ENCODE measurements at regions not wholly inside any gene's neighbourhood (a gene's known extent, or its start where the extent isn't known, plus 50 kb on each side); places are given as distances from the start of the nearest gene placed in this dataset.

DNA sequence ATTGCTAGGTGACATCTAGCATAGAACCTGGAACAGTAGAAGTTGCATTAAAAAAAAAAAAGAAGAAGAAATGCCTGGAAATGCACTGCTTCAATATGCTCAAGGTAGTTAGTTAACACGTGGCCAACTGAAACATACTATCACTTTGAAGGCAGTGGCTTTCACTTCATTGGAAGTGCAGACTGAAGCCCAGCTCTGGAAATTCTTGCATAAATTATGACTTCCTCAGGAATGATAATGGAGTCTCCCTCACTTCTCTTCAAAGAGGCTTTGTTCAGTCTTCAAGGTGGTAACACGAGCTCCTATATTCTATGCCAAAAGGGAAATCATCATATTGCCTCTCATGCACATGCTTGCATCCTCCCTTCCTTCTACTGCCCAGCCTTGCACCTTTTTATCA is 715.9 kb upstream of the API5 start:
- no peak for DNase-seq (ENCODE audit: low read depth)
- H3K9ac ChIP-seq (ENCODE audit: low read length), result no peak overlapping the region
- no peaks in the 10 kb centered on the region for H3K4me1 ChIP-seq (ENCODE audit: control insufficient read depth, insufficient read depth, low read length)
- no peaks in the 10 kb centered on the region for H3K9me3 ChIP-seq (ENCODE audit: control insufficient read depth, low read length)
- H3K27me3 ChIP-seq (replicated peaks; ENCODE audit: control insufficient read depth, insufficient read depth, low read length), result no peaks in the 10 kb centered on the region
- no peaks in the 10 kb centered on the region for H3K36me3 ChIP-seq (ENCODE audit: control insufficient read depth, insufficient read depth, low read length, severe bottlenecking)
- no peak overlapping the region for H3K4me3 ChIP-seq (ENCODE audit: low read length)

DNA sequence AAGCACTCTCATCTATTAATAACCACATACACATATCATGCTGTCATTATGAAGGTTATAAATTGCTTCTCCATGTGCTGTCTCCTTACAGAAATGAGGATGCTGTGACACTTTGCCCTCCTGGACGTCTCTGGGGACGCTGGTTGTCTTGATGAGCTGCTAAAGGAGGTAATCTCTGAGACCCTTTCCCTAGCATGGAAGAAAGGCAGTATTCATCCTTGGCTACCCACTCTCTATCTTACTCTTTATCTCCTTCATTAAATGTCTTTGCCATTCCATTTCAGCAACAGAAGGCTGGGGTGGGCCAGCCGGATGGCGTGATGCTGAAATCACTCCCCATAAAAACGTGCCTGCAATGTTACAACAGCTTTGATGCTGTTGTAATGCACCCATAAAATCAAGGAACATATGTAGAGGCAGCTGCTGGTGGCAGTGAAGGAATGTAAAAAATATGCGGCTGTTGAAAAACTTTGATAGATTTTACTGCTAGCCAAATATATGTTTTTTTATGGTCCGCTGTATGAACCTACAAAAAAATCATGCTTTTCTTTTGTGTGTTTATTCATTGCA is 715.1 kb upstream of the API5 start:
- H3K9ac ChIP-seq (ENCODE audit: low read length), result no peak overlapping the region
- no peak for DNase-seq (ENCODE audit: low read depth)
- no peaks in the 10 kb centered on the region for H3K4me1 ChIP-seq (ENCODE audit: control insufficient read depth, insufficient read depth, low read length)
- H3K9me3 ChIP-seq (ENCODE audit: control insufficient read depth, low read length), result no peaks in the 10 kb centered on the region
- no peaks in the 10 kb centered on the region for H3K27me3 ChIP-seq (replicated peaks; ENCODE audit: control insufficient read depth, insufficient read depth, low read length)
- H3K4me3 ChIP-seq (ENCODE audit: low read length), result no peak overlapping the region
- H3K36me3 ChIP-seq (ENCODE audit: control insufficient read depth, insufficient read depth, low read length, severe bottlenecking), result no peaks in the 10 kb centered on the region

DNA sequence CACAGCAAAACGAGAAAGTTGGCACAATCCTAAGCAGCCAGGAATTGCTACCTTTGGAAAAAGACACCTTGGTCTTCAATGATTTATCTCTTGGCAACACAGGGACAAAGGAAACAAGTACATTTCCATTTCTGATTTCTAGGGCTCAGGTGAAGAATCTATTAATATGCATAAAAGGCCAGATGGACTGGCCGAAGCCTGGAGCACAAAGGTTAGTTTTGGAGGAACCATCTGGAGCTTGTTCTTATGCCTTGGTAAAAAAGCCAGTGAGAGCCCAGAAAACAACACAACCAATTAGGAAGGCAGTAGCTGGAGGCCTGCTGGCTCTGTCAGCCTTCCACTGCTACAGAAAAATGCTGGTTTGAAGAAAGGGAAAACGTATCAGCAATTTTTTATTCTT is 713.5 kb upstream of the API5 start:
- H3K4me3 ChIP-seq (ENCODE audit: low read length), result no peak overlapping the region
- no peaks in the 10 kb centered on the region for H3K9me3 ChIP-seq (ENCODE audit: control insufficient read depth, low read length)
- H3K9ac ChIP-seq (ENCODE audit: low read length), result no peak overlapping the region
- no peak for DNase-seq (ENCODE audit: low read depth)
- no peaks in the 10 kb centered on the region for H3K36me3 ChIP-seq (ENCODE audit: control insufficient read depth, insufficient read depth, low read length, severe bottlenecking)
- no peaks in the 10 kb centered on the region for H3K4me1 ChIP-seq (ENCODE audit: control insufficient read depth, insufficient read depth, low read length)
- H3K27me3 ChIP-seq (replicated peaks; ENCODE audit: control insufficient read depth, insufficient read depth, low read length), result no peaks in the 10 kb centered on the region

DNA sequence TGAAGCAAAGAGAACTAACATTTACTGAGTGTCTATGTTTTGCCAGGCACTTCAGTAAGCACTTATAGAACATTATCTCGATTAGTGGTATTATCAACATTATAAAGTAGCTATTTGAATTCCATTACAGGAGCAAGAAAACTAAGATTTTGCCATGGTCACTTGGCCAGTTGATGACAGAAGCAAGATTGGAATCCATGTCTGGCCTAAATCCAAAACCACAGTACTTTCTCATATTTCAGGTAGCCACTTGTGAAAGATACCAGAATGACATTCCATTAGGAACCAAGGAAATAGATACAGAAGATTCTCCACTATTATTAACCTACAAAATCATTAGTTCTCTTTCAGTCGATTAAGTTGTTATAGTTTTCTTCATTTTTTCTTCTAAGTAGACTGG is 691.0 kb upstream of the API5 start:
- Histone ChIP-seq H3K4me3 (ENCODE audit: low read length) (no peak overlapping the region), H3K27me3 (replicated peaks; ENCODE audit: control insufficient read depth, insufficient read depth, low read length) (no peaks in the 10 kb centered on the region), H3K9ac (ENCODE audit: low read length) (no peak overlapping the region), H3K36me3 (ENCODE audit: control insufficient read depth, insufficient read depth, low read length, severe bottlenecking) (no peaks in the 10 kb centered on the region), H3K4me1 (ENCODE audit: control insufficient read depth, insufficient read depth, low read length) (no peaks in the 10 kb centered on the region), H3K9me3 (ENCODE audit: control insufficient read depth, low read length) (no peaks in the 10 kb centered on the region)
- DNase-seq (ENCODE audit: low read depth), result no peak

DNA sequence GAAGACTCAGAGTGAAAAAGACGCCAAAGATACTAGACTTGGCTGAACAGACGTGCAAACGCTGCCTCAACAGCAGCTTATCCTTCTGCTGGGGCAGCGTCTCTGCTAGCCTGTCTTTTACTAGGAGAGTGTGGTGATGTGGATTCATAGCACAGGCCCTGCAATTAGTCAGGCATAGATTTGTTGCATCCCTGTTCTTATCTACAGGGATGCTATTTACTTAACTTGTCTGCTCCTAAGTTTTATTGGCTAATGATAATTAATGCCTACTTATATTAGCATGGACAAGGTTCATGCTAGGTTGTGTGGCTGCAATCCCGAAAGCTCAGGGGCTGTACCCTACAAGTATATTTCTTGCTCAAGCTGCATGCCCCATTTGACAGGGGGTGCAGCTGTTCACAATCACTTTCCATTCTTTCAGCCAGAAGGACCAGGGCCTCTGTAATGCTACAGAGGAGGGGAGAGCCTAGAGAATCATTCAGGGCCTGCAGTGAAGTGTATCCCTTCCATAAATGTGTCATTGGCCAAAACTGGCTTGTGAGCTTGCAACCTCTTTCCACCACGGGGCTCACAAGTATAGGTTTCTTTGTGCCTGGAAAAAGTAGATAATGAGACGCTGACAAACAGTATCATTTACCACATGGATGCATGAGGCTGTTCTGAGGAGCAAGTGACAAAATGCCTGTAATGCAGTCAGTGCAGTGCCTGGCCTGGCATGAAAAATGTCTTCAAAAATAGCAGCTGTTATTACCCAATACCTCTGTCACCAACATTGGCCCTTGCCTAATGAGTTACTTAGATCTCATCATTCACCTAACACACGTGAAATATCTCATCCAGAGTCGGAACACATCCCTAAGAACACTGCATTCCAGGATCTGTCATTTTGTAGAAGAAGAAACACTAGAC is 685.8 kb upstream of the API5 start:
- Histone ChIP-seq H3K4me3 (ENCODE audit: low read length) (no peak overlapping the region), H3K27me3 (replicated peaks; ENCODE audit: control insufficient read depth, insufficient read depth, low read length) (peaks cover 3% of the 10 kb centered on the region), H3K4me1 (ENCODE audit: control insufficient read depth, insufficient read depth, low read length) (no peaks in the 10 kb centered on the region), H3K9me3 (ENCODE audit: control insufficient read depth, low read length) (no peaks in the 10 kb centered on the region), H3K9ac (ENCODE audit: low read length) (no peak overlapping the region), H3K36me3 (ENCODE audit: control insufficient read depth, insufficient read depth, low read length, severe bottlenecking) (no peaks in the 10 kb centered on the region)
- DNase-seq (ENCODE audit: low read depth), result no peak

DNA sequence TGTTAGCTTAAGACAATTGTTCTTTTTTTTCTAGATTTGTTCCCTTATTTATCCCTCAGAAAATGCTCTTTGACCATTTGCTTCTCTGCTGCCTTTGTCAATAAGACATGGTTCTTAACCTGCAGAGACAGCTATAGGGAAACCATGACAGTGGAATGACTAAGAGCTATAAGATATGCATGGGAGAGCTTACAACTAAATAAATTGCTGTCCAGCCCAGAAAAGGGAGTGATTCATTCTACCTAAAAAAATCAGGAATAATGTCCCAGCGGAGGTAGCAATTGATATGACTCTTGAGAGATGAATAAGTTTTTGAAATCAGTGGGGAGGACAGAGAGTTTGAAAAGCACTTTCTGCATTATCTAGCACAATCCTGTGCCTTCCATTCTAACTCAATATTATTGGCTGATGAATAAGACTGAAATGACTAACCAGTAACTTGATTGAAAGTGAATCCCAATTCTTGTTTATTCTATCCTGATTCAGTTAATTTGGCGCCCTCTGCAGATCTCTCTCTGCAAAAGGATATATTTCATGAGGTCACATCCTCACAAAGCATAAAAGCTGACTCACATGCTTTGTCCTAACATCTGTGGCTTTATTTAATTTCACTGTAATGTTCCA is 680.5 kb upstream of the API5 start:
- no peaks in the 10 kb centered on the region for H3K9me3 ChIP-seq (ENCODE audit: control insufficient read depth, low read length)
- DNase-seq (ENCODE audit: low read depth), result peak; percentile 7
- H3K27me3 ChIP-seq (replicated peaks; ENCODE audit: control insufficient read depth, insufficient read depth, low read length), result peaks cover 3% of the 10 kb centered on the region
- H3K4me1 ChIP-seq (ENCODE audit: control insufficient read depth, insufficient read depth, low read length), result no peaks in the 10 kb centered on the region
- no peak overlapping the region for H3K4me3 ChIP-seq (ENCODE audit: low read length)
- H3K36me3 ChIP-seq (ENCODE audit: control insufficient read depth, insufficient read depth, low read length, severe bottlenecking), result no peaks in the 10 kb centered on the region
- no peak overlapping the region for H3K9ac ChIP-seq (ENCODE audit: low read length)

DNA sequence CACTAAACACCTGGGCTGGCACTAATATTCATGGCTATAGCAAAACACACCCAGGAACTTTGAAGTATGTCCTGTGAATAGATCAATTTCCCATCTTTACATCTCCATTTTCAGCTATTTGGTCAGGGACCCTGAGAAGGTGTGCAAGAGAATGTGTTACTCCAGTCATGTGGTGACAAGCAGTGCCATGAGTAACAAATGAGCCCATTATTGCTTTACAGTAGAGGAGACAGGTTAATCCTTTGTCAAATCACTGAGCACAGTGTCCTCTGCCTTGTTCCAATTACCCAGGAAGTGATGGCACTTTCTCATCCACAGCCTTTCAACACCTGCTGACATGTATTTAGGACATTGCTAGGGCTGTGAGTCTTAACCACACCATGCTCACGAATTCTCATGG is 664.8 kb upstream of the API5 start:
- no peak overlapping the region for H3K9ac ChIP-seq (ENCODE audit: low read length)
- no peak overlapping the region for H3K4me3 ChIP-seq (ENCODE audit: low read length)
- H3K4me1 ChIP-seq (ENCODE audit: control insufficient read depth, insufficient read depth, low read length), result no peaks in the 10 kb centered on the region

DNA sequence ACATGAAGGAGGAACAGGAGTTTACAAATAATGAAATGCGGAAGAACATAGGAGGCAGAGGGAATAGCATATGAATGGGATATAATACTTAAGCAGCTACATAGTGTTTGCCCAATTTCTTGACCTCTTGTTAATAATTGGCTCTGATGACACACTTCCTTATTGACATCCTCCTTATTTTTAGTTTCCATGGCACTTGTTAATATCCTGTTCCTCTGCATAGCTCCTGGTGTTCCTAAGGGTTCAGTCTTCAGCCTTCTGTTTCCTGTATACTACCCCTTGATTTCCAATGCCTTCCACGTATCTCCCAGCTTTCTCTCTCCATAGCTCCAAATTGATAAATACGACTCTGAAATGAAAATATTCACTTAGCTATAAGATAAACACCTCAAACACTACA is 663.8 kb upstream of the API5 start:
- no peak overlapping the region for H3K9ac ChIP-seq (ENCODE audit: low read length)
- H3K36me3 ChIP-seq (ENCODE audit: control insufficient read depth, insufficient read depth, low read length, severe bottlenecking), result no peaks in the 10 kb centered on the region
- H3K4me1 ChIP-seq (ENCODE audit: control insufficient read depth, insufficient read depth, low read length), result no peaks in the 10 kb centered on the region
- no peaks in the 10 kb centered on the region for H3K9me3 ChIP-seq (ENCODE audit: control insufficient read depth, low read length)
- no peak overlapping the region for H3K4me3 ChIP-seq (ENCODE audit: low read length)
- no peak for DNase-seq (ENCODE audit: low read depth)
- no peaks in the 10 kb centered on the region for H3K27me3 ChIP-seq (replicated peaks; ENCODE audit: control insufficient read depth, insufficient read depth, low read length)

More for the DNA sequence above, 664.8 kb upstream of the API5 start:
- no peaks in the 10 kb centered on the region for H3K9me3 ChIP-seq (ENCODE audit: control insufficient read depth, low read length)
- H3K27me3 ChIP-seq (replicated peaks; ENCODE audit: control insufficient read depth, insufficient read depth, low read length), result no peaks in the 10 kb centered on the region
- no peak for DNase-seq (ENCODE audit: low read depth)
- H3K36me3 ChIP-seq (ENCODE audit: control insufficient read depth, insufficient read depth, low read length, severe bottlenecking), result no peaks in the 10 kb centered on the region

DNA sequence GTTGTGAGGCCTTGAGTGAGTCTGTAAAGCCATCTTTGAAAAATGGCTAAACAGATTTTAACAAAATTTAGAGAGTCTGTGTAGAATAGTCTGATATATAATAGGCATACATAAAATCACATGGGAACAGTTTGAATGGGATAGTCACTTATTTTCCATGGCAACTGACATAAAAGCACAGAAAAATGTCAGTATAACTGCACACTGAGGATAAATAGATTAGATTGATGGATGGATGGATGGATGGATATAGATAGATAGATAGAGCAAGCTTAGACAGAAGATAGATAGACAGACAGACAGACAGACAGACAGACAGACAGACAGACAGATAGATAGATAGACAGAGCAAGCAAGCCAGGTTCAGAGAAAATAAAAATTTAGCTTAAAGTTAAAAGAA is 660.2 kb upstream of the API5 start:
- H3K4me1 ChIP-seq (ENCODE audit: control insufficient read depth, insufficient read depth, low read length), result no peaks in the 10 kb centered on the region
- DNase-seq (ENCODE audit: low read depth), result no peak
- no peaks in the 10 kb centered on the region for H3K36me3 ChIP-seq (ENCODE audit: control insufficient read depth, insufficient read depth, low read length, severe bottlenecking)
- H3K9me3 ChIP-seq (ENCODE audit: control insufficient read depth, low read length), result no peaks in the 10 kb centered on the region
- H3K9ac ChIP-seq (ENCODE audit: low read length), result no peak overlapping the region
- H3K4me3 ChIP-seq (ENCODE audit: low read length), result no peak overlapping the region
- no peaks in the 10 kb centered on the region for H3K27me3 ChIP-seq (replicated peaks; ENCODE audit: control insufficient read depth, insufficient read depth, low read length)

DNA sequence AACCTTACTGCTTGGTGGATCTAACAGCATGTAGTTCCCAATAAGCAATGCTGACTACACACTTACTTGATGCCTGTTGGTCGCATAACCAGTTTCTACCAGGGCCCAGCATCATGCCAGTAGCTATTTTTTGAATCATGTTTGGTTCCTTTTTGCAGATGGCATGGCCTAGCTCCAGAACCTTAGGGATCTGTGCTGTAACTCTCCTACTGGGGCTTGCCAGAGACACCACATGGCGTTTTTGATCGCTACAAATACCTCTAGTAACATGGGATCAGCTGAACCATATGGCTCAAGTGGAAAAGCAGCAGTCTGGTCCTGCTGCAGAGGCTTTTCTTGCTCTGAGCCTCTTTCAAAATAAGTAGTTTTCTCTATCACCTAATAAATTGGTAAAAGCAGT is 654.6 kb upstream of the API5 start:
- Histone ChIP-seq H3K4me1 (ENCODE audit: control insufficient read depth, insufficient read depth, low read length) (no peaks in the 10 kb centered on the region), H3K9me3 (ENCODE audit: control insufficient read depth, low read length) (no peaks in the 10 kb centered on the region), H3K36me3 (ENCODE audit: control insufficient read depth, insufficient read depth, low read length, severe bottlenecking) (no peaks in the 10 kb centered on the region), H3K4me3 (ENCODE audit: low read length) (no peak overlapping the region), H3K27me3 (replicated peaks; ENCODE audit: control insufficient read depth, insufficient read depth, low read length) (no peaks in the 10 kb centered on the region), H3K9ac (ENCODE audit: low read length) (no peak overlapping the region)
- no peak for DNase-seq (ENCODE audit: low read depth)

DNA sequence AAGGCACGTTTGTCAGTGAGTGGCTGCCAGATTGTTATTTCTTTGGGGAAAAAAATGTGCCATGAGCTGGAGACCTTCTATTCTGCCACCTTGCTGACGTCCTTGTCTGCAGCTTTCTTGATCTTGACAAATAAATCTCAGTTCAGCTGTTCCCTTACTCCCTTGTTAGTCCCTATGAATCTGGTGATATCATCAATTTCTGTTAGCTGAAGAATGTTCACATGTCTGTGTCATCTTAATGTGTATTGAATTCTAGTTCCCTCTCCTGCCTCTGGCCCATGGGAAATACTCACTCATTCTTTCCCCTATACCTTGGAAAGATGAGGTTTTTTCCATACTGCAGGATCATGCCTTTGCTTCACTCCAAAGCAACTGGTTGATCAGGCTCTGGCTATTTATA is 649.9 kb upstream of the API5 start:
- Histone ChIP-seq H3K27me3 (replicated peaks; ENCODE audit: control insufficient read depth, insufficient read depth, low read length) (no peaks in the 10 kb centered on the region), H3K9me3 (ENCODE audit: control insufficient read depth, low read length) (no peaks in the 10 kb centered on the region), H3K9ac (ENCODE audit: low read length) (no peak overlapping the region), H3K4me3 (ENCODE audit: low read length) (no peak overlapping the region), H3K4me1 (ENCODE audit: control insufficient read depth, insufficient read depth, low read length) (no peaks in the 10 kb centered on the region), H3K36me3 (ENCODE audit: control insufficient read depth, insufficient read depth, low read length, severe bottlenecking) (no peaks in the 10 kb centered on the region)
- no peak for DNase-seq (ENCODE audit: low read depth)
